Endothelial cell of umbilical vein (primary cell): ENCODE measurements at regions not wholly inside any gene's neighbourhood (a gene's known extent, or its start where the extent isn't known, plus 50 kb on each side); places are given as distances from the start of the nearest gene placed in this dataset.

Source experiments
- BruUV-seq: library from RNA; stranded (reverse); fragments of 400-500 nt; replicated peaks from 2 replicates; lab custom pipeline; 2021; lab: Mats Ljungman, UMichigan
- CTCF ChIA-PET: fragments of 300-600, 350-600 bp; sonication (Branson Sonifier 250); formaldehyde crosslinking; loops from one replicate; lab custom pipeline; 2021; ENCODE audit warnings: antibody characterized with exemption, inconsistent platforms; lab: Charles Lee
- POLR2A ChIA-PET: fragments of 300-600, 350-600 bp; sonication (Branson Sonifier 250); formaldehyde crosslinking; loops from one replicate; lab custom pipeline; 2021; ENCODE audit warnings: antibody characterized with exemption, inconsistent platforms; lab: Charles Lee
- DNase-seq: peaks from one replicate; pipeline ENCODE4 v3.0.0-alpha.2; 2011; ENCODE audit warnings: low read depth, low spot score
- FAIRE-seq: peaks from 2 replicates; lab custom pipeline; 2011; peaks lifted over from hg19 to GRCh38; lab: Jason Lieb, UNC
- H2AFZ ChIP-seq: 2 replicates; pipeline ENCODE4 v1.6.0; 2012; ENCODE audit warnings: low read depth, low read length, control low read depth, inconsistent platforms
- H3K27ac ChIP-seq: 2 replicates; pipeline ENCODE4 v1.5.1; 2011; ENCODE audit warnings: low read depth, mild to moderate bottlenecking, control low read depth, low read length, moderate library complexity; ENCODE audit not compliant: insufficient read depth
- H3K27me3 ChIP-seq, 2 experiments: 2 replicates each; pipeline versions ENCODE4 v1.6.0 to v1.6.1; 2011; ENCODE audit warnings: low read length in 2 of 2, mixed read lengths in 1 of 2; ENCODE audit not compliant: control insufficient read depth in 2 of 2, insufficient read depth in 2 of 2
- H3K36me3 ChIP-seq, 2 experiments: 2 replicates in 1 of 2; 3 replicates in 1 of 2; pipeline ENCODE4 v1.5.1; 2011; ENCODE audit warnings: low read length in 2 of 2, mild to moderate bottlenecking in 1 of 2, moderate library complexity in 1 of 2; ENCODE audit not compliant: control insufficient read depth in 2 of 2, insufficient read depth in 2 of 2; ENCODE audit errors: extremely low read depth in 1 of 2
- H3K4me1 ChIP-seq: 3 replicates; pipeline ENCODE4 v1.5.1; 2011; ENCODE audit warnings: mild to moderate bottlenecking, low read length; ENCODE audit not compliant: control insufficient read depth, insufficient read depth; ENCODE audit errors: extremely low read depth
- H3K4me2 ChIP-seq: 2 replicates; pipeline ENCODE4 v1.6.1; 2011; ENCODE audit warnings: low read length, control low read depth, mixed read lengths; ENCODE audit not compliant: insufficient read depth
- H3K4me3 ChIP-seq, 3 experiments: fragments of 200-600 bp in 1 of 3; sonication (generic), shearing (Covaris generic) in 1 of 3; replicated peaks in 1 of 3; 2 replicates each; pipeline ENCODE4 v1.5.1; 2011 to 2016; ENCODE audit warnings: control low read depth in 3 of 3, low read length in 3 of 3, mild to moderate bottlenecking in 2 of 3, inconsistent platforms in 1 of 3, low read depth in 1 of 3, moderate library complexity in 1 of 3; ENCODE audit not compliant: insufficient read depth in 1 of 3
- H3K79me2 ChIP-seq: 2 replicates; pipeline ENCODE4 v1.6.0; 2012; ENCODE audit warnings: low read length, inconsistent platforms; ENCODE audit not compliant: control insufficient read depth, insufficient read depth
- H3K9ac ChIP-seq: replicated peaks from 2 replicates; pipeline ENCODE3; 2011; ENCODE audit warnings: low read length, control low read depth; ENCODE audit not compliant: insufficient read depth; ENCODE audit errors: extremely low read depth
- H3K9me1 ChIP-seq: replicated peaks from 3 replicates; pipeline ENCODE4 v1.6.0; 2011; ENCODE audit warnings: mild to moderate bottlenecking, low read length; ENCODE audit not compliant: control insufficient read depth, insufficient read depth; ENCODE audit errors: extremely low read depth
- H3K9me3 ChIP-seq: replicated peaks from 2 replicates; pipeline ENCODE4 v1.5.1; 2012; ENCODE audit warnings: low read length, inconsistent platforms; ENCODE audit not compliant: control insufficient read depth, insufficient read depth
- H4K20me1 ChIP-seq: replicated peaks from 2 replicates; pipeline ENCODE3; 2011; ENCODE audit warnings: mild to moderate bottlenecking, low read length; ENCODE audit not compliant: control insufficient read depth, insufficient read depth; ENCODE audit errors: extremely low read depth
- GATA2 ChIP-seq: IDR thresholded peaks from 2 replicates; pipeline ENCODE4 v1.7.0; 2011; ENCODE audit warnings: low read depth, mild to moderate bottlenecking, moderate library complexity, mixed read lengths, low read length; ENCODE audit not compliant: insufficient read length, insufficient read depth
- JUN ChIP-seq: IDR thresholded peaks from 2 replicates; pipeline ENCODE4 v1.6.1; 2011; ENCODE audit warnings: borderline replicate concordance, low read depth; ENCODE audit not compliant: insufficient read length, insufficient read depth
- MYC ChIP-seq: IDR thresholded peaks from one replicate; pipeline ENCODE4 v1.6.1; 2011; ENCODE audit warnings: mild to moderate bottlenecking, low read depth, low read length
- POLR2AphosphoS5 ChIP-seq: IDR thresholded peaks from 2 replicates; pipeline ENCODE4 v1.6.1; 2012; ENCODE audit warnings: low read depth, mild to moderate bottlenecking, control low read depth, low read length, moderate library complexity; ENCODE audit not compliant: insufficient read depth
- dilution Hi-C: fragments of 300-500 bp; cut with MboI; formaldehyde crosslinking; loops from one replicate; pipeline ENCODE4 v1.15.0; 2019; ENCODE audit warnings: low sequenced_read_pairs; ENCODE audit not compliant: extremely low pct_ligation_motif_present
- intact Hi-C: fragments of 100-400 bp; cut with micrococcal nuclease; formaldehyde crosslinking; loops from one replicate; pipeline ENCODE4 v1.10.0; 2022
- TF ChIP-seq, protein P1 (sequence below), 2 donors: IDR thresholded peaks; 1 replicate in 1 of 2; 2 replicates in 1 of 2; pipeline ENCODE4 v1.5.1; 2011; ENCODE audit warnings: low read length in 2 of 2, mild to moderate bottlenecking in 2 of 2, moderate library complexity in 2 of 2, control low read depth in 1 of 2, inconsistent platforms in 1 of 2, low read depth in 1 of 2; ENCODE audit not compliant: insufficient read depth in 1 of 2; ENCODE audit errors: extremely low read depth in 1 of 2

DNA sequence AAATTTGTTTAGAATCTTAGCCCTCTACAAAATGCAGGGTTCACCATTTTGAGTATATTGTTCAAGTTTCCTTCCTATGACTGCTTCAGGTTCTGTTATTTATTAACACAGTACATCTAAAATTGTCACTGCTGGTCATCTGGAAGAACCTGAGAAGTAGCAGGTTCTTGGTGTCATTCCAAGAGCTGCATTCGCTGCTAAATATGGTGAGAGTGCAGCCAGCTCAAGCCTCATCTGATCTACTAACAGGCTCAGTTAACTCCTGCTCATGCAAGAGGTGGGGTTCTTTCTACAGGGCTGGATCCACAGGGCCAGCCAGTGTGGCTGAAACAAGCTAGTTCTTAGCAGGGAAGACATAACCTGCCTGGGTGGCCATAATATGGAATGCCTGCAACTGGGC lies 1946.1 kb downstream of the TP53TG3F start:
- no TSS peak for BruUV-seq
- Histone ChIP-seq H3K9ac (no peak overlapping the region), H3K9me1 (no peaks in the 10 kb centered on the region), H3K27ac (no peak overlapping the region), H3K9me3 (peaks cover 8% of the 10 kb centered on the region), H2AFZ (no peak overlapping the region), H3K4me2 (no peak overlapping the region), H3K4me3 (no peak overlapping the region), H4K20me1 (no peaks in the 10 kb centered on the region), H3K27me3 (no peaks in the 10 kb centered on the region), H3K4me1 (no peaks in the 10 kb centered on the region), H3K79me2 (no peaks in the 10 kb centered on the region), H3K36me3 (no peaks in the 10 kb centered on the region)
- no peak for DNase-seq
- dilution Hi-C loops (no loop called here), intact Hi-C loops (no loop called here)
- TF ChIP-seq, protein P1, sequence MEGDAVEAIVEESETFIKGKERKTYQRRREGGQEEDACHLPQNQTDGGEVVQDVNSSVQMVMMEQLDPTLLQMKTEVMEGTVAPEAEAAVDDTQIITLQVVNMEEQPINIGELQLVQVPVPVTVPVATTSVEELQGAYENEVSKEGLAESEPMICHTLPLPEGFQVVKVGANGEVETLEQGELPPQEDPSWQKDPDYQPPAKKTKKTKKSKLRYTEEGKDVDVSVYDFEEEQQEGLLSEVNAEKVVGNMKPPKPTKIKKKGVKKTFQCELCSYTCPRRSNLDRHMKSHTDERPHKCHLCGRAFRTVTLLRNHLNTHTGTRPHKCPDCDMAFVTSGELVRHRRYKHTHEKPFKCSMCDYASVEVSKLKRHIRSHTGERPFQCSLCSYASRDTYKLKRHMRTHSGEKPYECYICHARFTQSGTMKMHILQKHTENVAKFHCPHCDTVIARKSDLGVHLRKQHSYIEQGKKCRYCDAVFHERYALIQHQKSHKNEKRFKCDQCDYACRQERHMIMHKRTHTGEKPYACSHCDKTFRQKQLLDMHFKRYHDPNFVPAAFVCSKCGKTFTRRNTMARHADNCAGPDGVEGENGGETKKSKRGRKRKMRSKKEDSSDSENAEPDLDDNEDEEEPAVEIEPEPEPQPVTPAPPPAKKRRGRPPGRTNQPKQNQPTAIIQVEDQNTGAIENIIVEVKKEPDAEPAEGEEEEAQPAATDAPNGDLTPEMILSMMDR (IDR thresholded peaks at IDR 0.05; ENCODE audit: extremely low read depth in 1 of 2, insufficient read depth in 1 of 2, low read depth in 1 of 2, low read length in 2 of 2) = no peak
- TF ChIP-seq GATA2 (no peak), POLR2AphosphoS5 (no peak)
- no peak for FAIRE-seq
- ChIA-PET POLR2A (no interaction called here), CTCF (no interaction called here)

DNA sequence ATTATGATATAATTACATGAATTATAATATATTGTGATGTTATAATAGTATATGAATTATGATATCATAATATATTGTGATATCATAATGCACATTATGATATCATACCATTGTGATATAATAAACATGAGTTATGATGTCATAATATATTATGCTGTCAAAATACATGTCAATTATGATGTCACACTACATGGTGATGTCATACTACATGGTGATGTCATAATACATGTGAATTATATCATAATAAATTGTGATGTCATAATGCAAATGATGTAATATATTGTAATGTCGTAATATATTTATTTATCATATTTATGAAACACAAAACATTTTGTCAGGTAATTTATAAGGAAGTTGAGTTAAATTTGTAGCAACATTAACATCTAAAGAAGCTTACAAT lies 1950.1 kb downstream of the TP53TG3F start:
- no peak for TF ChIP-seq POLR2AphosphoS5
- TF ChIP-seq GATA2 = no peak
- peak; percentile 45 for TF ChIP-seq JUN
- no peak for TF ChIP-seq MYC
- TF ChIP-seq, protein P1 (IDR thresholded peaks at IDR 0.05; ENCODE audit: extremely low read depth in 1 of 2, insufficient read depth in 1 of 2, low read depth in 1 of 2, low read length in 2 of 2) = no peak
- DNase-seq (no peak), FAIRE-seq (no peak)
- Histone ChIP-seq H4K20me1 (no peaks in the 10 kb centered on the region), H3K79me2 (no peaks in the 10 kb centered on the region), H2AFZ (no peak overlapping the region), H3K27ac (no peak overlapping the region), H3K27me3 (no peaks in the 10 kb centered on the region), H3K4me3 (no peak overlapping the region), H3K36me3 (no peaks in the 10 kb centered on the region), H3K4me1 (no peaks in the 10 kb centered on the region), H3K9me3 (peaks cover 4% of the 10 kb centered on the region), H3K9me1 (no peaks in the 10 kb centered on the region), H3K4me2 (no peak overlapping the region), H3K9ac (no peak overlapping the region)
- intact Hi-C loops = no loop called here
- ChIA-PET POLR2A (no interaction called here), CTCF (no interaction called here)
- dilution Hi-C loops = no loop called here
- no TSS peak for BruUV-seq
